22Rv1 (cell line): ENCODE measurements at regions not wholly inside any gene's neighbourhood (a gene's known extent, or its start where the extent isn't known, plus 50 kb on each side); places are given as distances from the start of the nearest gene placed in this dataset.

Source experiments
- ZFX ChIP-seq: fragments of 450-650 bp; IDR thresholded peaks from 2 replicates; pipeline ENCODE4 v1.6.1; 2017; ENCODE audit warnings: antibody characterized with exemption, borderline replicate concordance
- TF ChIP-seq, protein P1 (sequence below): fragments of 450-650 bp; IDR thresholded peaks from 2 replicates; pipeline ENCODE4 v1.5.1; 2017; ENCODE audit warnings: mild to moderate bottlenecking

DNA sequence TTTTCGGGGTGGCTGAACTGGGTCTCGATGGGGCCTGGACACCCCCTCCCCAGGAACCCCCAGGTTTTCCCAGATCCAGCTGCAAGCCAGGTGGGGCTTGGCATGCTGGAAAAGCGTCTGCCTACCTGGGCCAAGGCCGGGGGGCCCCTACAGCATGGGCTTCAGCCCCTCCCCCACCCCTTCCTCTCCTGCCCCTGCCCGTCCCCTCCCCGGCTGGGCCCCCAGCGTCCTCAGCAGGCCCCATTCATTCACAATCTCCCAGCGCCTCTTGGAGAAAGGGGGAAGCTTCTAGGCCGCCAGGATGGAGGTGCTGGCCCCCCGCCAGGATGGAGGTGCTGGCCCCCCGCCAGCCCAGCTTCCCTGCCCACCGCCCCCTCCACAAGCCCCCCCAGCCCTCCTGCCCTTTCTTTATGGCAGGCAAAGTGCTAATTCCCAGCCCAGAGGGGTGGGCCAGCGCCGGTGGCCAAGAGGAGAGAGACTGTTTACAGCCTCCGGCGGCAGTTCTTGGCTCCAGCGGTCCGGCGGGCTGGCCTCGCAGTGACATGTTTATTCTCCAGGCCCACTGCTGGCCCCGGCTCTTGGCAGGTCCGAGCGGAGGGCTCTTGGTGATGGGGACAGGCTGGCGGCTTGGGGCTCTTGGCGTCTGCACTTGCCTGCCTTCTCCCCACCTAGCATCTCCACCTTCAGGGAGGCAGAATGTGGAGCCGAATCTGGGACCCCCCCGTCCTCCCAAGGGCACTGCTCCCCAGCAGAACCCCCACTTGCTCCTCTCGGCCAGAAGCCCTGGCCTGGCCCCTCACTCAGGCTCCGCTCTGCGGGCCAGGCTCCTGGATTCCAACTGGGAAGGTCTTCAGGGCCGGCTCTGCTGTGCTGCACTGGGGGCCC is 94.4 kb upstream of the CIBAR2 start:
- TF ChIP-seq ZFX: no peak
- TF ChIP-seq, protein P1, sequence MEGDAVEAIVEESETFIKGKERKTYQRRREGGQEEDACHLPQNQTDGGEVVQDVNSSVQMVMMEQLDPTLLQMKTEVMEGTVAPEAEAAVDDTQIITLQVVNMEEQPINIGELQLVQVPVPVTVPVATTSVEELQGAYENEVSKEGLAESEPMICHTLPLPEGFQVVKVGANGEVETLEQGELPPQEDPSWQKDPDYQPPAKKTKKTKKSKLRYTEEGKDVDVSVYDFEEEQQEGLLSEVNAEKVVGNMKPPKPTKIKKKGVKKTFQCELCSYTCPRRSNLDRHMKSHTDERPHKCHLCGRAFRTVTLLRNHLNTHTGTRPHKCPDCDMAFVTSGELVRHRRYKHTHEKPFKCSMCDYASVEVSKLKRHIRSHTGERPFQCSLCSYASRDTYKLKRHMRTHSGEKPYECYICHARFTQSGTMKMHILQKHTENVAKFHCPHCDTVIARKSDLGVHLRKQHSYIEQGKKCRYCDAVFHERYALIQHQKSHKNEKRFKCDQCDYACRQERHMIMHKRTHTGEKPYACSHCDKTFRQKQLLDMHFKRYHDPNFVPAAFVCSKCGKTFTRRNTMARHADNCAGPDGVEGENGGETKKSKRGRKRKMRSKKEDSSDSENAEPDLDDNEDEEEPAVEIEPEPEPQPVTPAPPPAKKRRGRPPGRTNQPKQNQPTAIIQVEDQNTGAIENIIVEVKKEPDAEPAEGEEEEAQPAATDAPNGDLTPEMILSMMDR: no peak
